GM13976 (cell line): ENCODE measurements at regions not wholly inside any gene's neighbourhood (a gene's known extent, or its start where the extent isn't known, plus 50 kb on each side); places are given as distances from the start of the nearest gene placed in this dataset.

ENCODE experiments used
- DNase-seq: peaks from one replicate; pipeline ENCODE4 v3.0.0; 2012; ENCODE audit warnings: low spot score
- in situ Hi-C: fragments of 300-500 bp; cut with MboI; formaldehyde crosslinking; loops from one replicate; pipeline ENCODE4 v1.12.0; 2022; ENCODE audit warnings: low sequenced_read_pairs, mixed read lengths, inconsistent platforms; ENCODE audit not compliant: unreplicated experiment
- TF ChIP-seq, protein P1 (sequence below): IDR thresholded peaks from 2 replicates; pipeline ENCODE4 v1.5.1; 2012; ENCODE audit warnings: borderline replicate concordance, mild to moderate bottlenecking; ENCODE audit not compliant: insufficient read depth; ENCODE audit errors: extremely low read depth, missing control alignments, control extremely low read depth

DNA sequence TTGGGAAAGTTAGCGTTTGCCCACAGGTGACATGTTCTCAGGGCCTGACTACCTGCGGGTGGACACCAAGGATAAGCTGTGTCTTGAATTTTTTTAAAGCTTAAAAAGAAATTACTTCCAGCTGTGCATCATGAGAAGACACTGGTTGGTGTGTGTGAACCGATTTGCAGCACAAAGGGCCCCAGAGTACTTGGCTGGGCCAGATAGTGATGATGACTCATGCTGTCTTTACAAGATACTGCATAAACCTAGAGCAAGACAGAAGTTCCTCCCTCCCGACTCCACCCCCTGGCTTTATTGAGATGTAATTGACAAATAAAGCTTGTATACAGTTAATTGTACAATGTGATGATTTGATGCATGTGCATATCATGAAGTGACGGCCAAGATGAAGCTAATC, 212.8 kb downstream of the NXNL2 start:
- TF ChIP-seq, protein P1, sequence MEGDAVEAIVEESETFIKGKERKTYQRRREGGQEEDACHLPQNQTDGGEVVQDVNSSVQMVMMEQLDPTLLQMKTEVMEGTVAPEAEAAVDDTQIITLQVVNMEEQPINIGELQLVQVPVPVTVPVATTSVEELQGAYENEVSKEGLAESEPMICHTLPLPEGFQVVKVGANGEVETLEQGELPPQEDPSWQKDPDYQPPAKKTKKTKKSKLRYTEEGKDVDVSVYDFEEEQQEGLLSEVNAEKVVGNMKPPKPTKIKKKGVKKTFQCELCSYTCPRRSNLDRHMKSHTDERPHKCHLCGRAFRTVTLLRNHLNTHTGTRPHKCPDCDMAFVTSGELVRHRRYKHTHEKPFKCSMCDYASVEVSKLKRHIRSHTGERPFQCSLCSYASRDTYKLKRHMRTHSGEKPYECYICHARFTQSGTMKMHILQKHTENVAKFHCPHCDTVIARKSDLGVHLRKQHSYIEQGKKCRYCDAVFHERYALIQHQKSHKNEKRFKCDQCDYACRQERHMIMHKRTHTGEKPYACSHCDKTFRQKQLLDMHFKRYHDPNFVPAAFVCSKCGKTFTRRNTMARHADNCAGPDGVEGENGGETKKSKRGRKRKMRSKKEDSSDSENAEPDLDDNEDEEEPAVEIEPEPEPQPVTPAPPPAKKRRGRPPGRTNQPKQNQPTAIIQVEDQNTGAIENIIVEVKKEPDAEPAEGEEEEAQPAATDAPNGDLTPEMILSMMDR = no peak
- no peak for DNase-seq
- in situ Hi-C loops = no loop called here

DNA sequence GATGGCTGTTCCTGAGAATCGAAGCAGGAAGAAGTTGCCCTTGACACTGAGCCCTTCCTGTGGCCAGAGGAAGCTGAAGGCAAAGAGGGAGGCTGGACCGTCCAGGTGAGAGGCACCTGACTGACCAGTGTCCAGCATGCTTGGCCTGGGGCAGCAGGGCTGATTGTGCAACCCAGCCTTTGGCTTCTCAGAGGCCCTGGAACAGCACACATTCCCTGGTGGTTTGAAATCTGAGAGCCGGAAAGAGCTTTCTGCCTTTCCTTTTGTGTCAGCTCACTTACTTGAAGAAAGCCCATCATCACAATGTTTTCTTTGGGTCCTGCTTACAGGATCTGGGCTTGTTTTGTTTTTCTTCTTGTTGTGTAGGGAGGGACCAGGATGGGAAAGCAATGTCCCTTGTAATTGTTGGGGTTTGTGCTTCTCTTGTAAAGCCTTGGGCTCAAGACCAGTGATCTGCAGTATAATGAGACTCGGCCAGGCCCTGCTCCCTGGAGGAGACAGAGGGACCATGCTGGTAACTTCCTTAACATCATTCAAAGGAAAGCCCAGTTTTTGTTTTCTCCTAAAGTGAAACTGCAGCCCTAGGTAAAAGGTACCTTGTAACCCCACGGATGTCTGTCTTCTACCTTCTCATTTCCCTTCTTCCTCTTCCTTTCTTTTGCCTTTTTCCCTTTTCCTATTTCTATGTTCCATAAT, 213.7 kb downstream of the NXNL2 start:
- in situ Hi-C loops = no loop called here
- TF ChIP-seq, protein P1 = no peak
- DNase-seq = no peak

DNA sequence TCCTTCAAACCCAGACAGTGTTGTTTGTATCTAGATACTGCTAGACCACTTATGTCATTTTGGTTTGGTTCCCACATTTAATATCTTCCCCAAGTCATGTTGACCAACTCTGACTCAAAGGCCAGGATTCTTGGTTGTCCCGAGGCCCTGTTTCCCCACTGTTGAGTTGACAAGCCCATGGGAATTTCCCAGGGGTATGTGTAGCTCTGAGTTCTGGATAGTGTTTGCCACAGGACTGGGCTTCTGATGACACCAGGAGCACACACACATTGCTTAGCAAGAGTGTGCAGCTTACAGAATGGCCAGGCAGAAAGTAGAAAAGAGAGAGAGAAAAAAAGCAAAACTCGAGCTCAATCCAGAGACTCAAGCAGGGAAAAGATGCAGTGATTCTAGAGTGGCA, 214.4 kb downstream of the NXNL2 start:
- TF ChIP-seq, protein P1 = no peak
- in situ Hi-C loops = no loop called here
- DNase-seq = no peak

DNA sequence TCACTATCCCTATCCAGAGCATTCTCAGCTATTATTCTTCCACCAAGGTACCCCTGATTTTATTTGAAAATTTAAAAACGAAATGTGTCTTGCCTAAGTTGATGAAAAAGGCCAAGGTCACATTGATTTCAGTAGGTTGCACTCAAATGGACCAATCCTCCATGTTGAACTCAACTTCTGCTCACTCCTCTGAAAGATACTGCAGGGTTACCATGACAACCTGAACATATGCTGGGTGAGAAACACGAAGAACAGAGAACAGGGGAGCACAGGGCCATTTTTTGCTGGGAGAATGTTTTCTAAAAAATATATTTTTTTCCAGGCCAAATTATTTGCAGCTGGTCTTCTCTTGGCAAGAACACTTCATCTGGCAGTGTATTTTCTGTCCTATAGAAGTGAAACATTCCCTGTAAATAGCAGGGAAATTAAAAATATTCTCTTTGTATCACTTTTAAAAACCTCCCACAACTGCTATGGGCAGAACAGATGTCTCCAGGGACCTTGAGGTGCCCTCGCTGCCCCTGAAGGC, 215.9 kb downstream of the NXNL2 start:
- TF ChIP-seq, protein P1 = no peak
- no peak for DNase-seq
- in situ Hi-C loops = no loop called here

DNA sequence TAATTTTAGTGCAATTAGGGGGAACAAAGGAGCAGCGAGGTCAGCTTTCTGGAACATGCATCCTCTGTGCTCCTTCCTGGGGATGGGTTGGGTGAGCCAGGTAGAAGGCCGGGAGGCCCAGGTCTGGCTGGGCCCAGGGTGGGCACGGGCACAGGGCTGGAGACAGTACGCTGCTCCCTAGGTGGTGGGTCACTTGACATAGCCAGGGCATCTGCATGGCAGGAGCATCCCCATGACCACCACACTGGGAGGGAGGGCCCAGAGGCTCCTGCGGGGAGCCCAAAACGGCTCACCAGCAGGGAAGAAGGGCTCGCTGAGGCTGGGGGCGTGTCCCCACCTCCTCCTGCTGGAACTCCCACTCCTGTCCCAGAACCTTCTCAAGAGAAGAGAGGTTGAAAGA, 216.8 kb downstream of the NXNL2 start:
- TF ChIP-seq, protein P1 = no peak
- in situ Hi-C loops = no loop called here
- DNase-seq = no peak

DNA sequence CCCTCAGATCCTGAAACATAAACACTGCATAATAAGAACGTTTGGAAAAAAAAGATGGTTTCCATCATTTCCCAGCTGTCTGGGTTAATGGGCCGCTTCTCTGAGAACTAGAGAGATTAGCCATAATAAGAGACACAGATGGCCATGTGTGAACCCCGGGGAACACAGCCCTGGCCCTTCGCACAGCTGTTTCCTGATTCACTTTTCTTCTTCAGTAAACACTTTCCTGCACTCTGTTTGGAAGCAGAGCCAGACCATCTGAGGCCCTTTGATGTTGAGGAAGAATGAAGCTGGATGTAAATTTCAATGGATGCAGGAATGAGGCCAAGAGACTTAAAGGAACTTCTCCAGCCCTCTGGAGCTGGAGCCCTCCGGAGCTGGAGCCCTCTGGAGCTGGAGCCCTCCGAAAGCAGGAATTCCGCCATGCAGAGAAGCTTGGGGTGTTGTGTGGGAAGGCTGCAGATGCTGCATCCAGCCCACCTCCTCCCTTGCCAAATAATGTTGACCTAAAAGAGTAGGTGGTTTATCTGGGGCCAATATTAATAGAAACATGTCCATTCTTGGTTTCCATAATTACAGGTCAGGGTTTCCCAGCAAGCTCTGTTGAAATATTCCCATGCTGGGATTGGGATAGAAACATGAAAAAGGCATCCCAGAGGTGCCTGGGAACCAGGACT, 218.9 kb downstream of the NXNL2 start:
- DNase-seq = no peak
- TF ChIP-seq, protein P1 = no peak
- in situ Hi-C loops = no loop called here
